ENCODE measurements at regions not wholly inside any gene's neighbourhood (a gene's known extent, or its start where the extent isn't known, plus 50 kb on each side); places are given as distances from the start of the nearest gene placed in this dataset.

DNA sequence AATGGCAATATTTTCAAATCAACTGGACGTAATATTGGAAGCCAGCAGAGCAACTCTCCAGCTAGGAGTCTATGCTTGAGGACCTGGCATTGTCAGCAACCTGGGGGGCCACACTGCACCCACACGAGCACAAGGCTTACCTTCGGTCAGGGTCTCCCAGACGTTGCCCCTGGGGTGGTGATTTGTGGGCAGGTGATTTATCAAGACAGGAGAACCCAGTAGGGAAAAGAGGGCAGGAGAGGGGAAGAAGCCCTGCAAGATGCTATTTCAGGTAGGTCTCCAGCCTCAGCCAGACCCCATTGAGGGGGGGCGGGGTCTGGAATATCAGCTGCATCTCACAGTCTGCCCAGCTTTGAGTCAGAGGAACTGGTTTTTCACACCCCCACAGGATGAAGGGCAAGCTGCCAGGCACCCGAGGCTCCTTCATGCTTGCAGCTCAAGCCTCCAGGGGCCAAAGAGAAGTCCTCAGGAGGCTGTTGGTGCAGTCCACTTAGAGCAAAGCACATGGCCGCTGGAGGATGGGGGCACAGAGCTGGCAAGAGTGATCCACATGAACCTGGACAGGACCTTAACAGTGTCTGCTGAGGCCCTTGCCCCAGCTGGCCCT lies 80.9 kb upstream of the UQCRFS1 start:
- TF ChIP-seq, protein P1, sequence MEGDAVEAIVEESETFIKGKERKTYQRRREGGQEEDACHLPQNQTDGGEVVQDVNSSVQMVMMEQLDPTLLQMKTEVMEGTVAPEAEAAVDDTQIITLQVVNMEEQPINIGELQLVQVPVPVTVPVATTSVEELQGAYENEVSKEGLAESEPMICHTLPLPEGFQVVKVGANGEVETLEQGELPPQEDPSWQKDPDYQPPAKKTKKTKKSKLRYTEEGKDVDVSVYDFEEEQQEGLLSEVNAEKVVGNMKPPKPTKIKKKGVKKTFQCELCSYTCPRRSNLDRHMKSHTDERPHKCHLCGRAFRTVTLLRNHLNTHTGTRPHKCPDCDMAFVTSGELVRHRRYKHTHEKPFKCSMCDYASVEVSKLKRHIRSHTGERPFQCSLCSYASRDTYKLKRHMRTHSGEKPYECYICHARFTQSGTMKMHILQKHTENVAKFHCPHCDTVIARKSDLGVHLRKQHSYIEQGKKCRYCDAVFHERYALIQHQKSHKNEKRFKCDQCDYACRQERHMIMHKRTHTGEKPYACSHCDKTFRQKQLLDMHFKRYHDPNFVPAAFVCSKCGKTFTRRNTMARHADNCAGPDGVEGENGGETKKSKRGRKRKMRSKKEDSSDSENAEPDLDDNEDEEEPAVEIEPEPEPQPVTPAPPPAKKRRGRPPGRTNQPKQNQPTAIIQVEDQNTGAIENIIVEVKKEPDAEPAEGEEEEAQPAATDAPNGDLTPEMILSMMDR (IDR thresholded peaks at IDR 0.05), result no peak
- no peak for TF ChIP-seq POLR2AphosphoS5 (IDR thresholded peaks at IDR 0.05)
- no peak for TF ChIP-seq POLR2A (IDR thresholded peaks at IDR 0.05)
